Activated T-cell treated with anti-CD3 and anti-CD28 coated beads, Interleukin-2, amount 50 U/mL, for 24 hours (primary cell): ENCODE measurements at regions not wholly inside any gene's neighbourhood (a gene's known extent, or its start where the extent isn't known, plus 50 kb on each side); places are given as distances from the start of the nearest gene placed in this dataset.

Source experiments
- DNase-seq: peaks from one replicate; pipeline ENCODE4 v3.0.0-alpha.2; 2020
- H3K27ac Mint-ChIP-seq: 2 replicates; pipeline ENCODE4 v1.8.0; 2020; ENCODE audit warnings: mild to moderate bottlenecking, mixed read lengths
- H3K27me3 Mint-ChIP-seq: 2 replicates; pipeline ENCODE4 v1.8.0; 2020; ENCODE audit warnings: mixed read lengths
- H3K36me3 Mint-ChIP-seq: 2 replicates; pipeline ENCODE4 v1.8.0; 2020; ENCODE audit warnings: low read depth, mixed read lengths
- H3K4me1 Mint-ChIP-seq: 2 replicates; pipeline ENCODE4 v1.8.0; 2020; ENCODE audit warnings: low read depth, mixed read lengths
- H3K4me3 Mint-ChIP-seq: 2 replicates; pipeline ENCODE4 v1.8.0; 2020; ENCODE audit warnings: mild to moderate bottlenecking, moderate library complexity, mixed read lengths
- H3K9me3 Mint-ChIP-seq: 2 replicates; pipeline ENCODE4 v1.8.0; 2020; ENCODE audit warnings: mixed read lengths

GRCh38 chr16:48845261-48845660 is 235.3 kb upstream of the N4BP1 start:
- no peaks in the 10 kb centered on the region for H3K27me3 Mint-ChIP-seq
- H3K4me1 Mint-ChIP-seq = no peaks in the 10 kb centered on the region
- no peak overlapping the region for H3K4me3 Mint-ChIP-seq
- DNase-seq = no peak
- no peaks in the 10 kb centered on the region for H3K36me3 Mint-ChIP-seq
- no peaks in the 10 kb centered on the region for H3K9me3 Mint-ChIP-seq
- no peak overlapping the region for H3K27ac Mint-ChIP-seq

- H3K36me3 Mint-ChIP-seq = no peaks in the 10 kb centered on the region
- H3K27me3 Mint-ChIP-seq = no peaks in the 10 kb centered on the region
- H3K4me3 Mint-ChIP-seq = no peak overlapping the region
- DNase-seq = no peak
- H3K9me3 Mint-ChIP-seq = no peaks in the 10 kb centered on the region
- no peak overlapping the region for H3K27ac Mint-ChIP-seq
- H3K4me1 Mint-ChIP-seq = no peaks in the 10 kb centered on the region
These were observed 228.4 kb upstream of the N4BP1 start for GRCh38 chr16:48838349-48838748.

DNA sequence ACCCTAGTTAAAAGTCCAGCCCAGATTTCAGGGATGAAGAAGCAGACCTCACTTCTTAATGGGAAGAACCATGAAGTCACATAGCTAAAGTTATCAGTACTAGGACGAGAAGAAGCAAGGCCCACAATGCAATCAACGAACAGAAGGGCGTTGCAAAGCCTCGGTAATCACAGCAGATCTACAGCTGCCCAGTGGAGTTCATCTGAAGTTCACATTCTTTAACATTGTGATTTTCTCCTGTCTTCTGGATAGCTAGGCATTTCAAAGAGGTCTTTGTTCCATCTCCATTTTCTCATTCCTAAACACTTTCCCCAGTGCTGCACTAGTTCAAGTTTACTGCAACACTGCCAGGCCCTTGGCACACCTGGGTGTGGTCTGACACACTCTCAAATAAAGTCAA is 226.7 kb upstream of the N4BP1 start:
- H3K27ac Mint-ChIP-seq = no peak overlapping the region
- no peaks in the 10 kb centered on the region for H3K27me3 Mint-ChIP-seq
- H3K36me3 Mint-ChIP-seq = no peaks in the 10 kb centered on the region
- H3K4me1 Mint-ChIP-seq = no peaks in the 10 kb centered on the region
- H3K4me3 Mint-ChIP-seq = no peak overlapping the region
- DNase-seq = no peak
- H3K9me3 Mint-ChIP-seq = no peaks in the 10 kb centered on the region

DNA sequence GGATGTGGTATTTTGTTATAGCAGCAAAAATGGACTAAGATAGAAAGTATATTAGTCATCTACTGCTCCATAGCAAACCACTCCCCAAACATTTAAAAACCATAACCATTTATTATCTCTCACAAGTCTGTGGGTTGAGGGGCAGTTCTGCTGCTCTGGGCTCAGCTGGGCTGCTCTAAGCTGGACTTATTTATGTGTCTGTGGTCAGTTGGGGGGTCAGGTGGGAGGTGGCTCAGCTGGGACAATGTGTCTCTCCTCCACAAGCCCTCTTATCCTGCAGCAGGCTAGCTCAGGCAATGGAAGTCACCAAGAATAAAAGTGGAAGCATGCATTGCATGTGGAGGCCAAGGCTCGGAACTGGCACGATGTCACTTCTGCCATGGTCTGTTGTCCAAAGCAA is 226.1 kb upstream of the N4BP1 start:
- no peaks in the 10 kb centered on the region for H3K36me3 Mint-ChIP-seq
- no peaks in the 10 kb centered on the region for H3K9me3 Mint-ChIP-seq
- no peak overlapping the region for H3K27ac Mint-ChIP-seq
- H3K4me3 Mint-ChIP-seq = no peak overlapping the region
- no peak for DNase-seq
- H3K4me1 Mint-ChIP-seq = no peaks in the 10 kb centered on the region
- H3K27me3 Mint-ChIP-seq = no peaks in the 10 kb centered on the region

DNA sequence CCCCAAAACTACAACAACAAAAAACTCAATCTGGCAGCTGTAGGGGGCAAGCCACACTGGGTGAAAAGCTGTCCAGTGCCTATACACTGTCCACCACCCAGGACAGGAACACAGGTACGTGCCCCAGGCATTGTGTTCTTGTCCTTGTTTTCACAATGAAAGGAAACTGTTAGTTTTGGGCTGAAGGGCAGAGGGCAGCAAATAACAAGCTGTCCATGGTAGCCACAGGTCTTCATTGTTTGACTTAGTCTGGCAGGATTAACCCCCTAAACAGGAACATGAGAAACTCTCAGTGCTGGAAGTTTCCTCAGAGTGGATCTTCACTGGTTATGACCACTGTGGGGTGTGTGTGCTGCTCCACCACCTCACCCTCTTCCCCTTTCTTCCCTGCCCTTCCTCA is 224.6 kb upstream of the N4BP1 start:
- Mint-ChIP-seq H3K9me3 (no peaks in the 10 kb centered on the region), H3K27me3 (no peaks in the 10 kb centered on the region), H3K27ac (no peak overlapping the region), H3K4me3 (no peak overlapping the region), H3K4me1 (no peaks in the 10 kb centered on the region), H3K36me3 (no peaks in the 10 kb centered on the region)
- DNase-seq = no peak

DNA sequence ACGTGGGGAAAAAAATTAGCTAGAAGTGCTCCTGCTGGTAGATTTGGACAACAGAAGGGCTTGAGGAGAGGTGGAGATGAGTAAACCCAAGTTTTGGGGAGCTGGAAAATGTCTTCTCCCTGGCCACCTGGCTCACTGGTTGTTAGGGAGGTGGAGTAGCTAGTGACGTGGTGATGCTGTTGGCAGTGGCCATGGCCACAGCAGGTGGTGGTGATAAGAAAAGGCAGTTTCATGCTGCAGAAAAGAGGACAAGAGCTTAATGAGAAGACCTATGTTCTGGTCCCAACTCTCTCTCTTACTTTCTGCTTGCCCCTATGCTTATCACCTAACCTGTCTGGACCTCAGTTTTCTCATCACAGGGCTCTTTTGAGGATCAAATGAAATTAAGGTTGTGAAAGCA is 223.5 kb upstream of the N4BP1 start:
- no peak overlapping the region for H3K4me3 Mint-ChIP-seq
- no peak overlapping the region for H3K27ac Mint-ChIP-seq
- H3K4me1 Mint-ChIP-seq = no peaks in the 10 kb centered on the region
- H3K27me3 Mint-ChIP-seq = no peaks in the 10 kb centered on the region
- H3K9me3 Mint-ChIP-seq = no peaks in the 10 kb centered on the region
- no peaks in the 10 kb centered on the region for H3K36me3 Mint-ChIP-seq
- no peak for DNase-seq

GRCh38 chr16:48831076-48831722 is 221.2 kb upstream of the N4BP1 start:
- no peaks in the 10 kb centered on the region for H3K4me1 Mint-ChIP-seq
- H3K36me3 Mint-ChIP-seq = no peaks in the 10 kb centered on the region
- H3K27ac Mint-ChIP-seq = no peak overlapping the region
- no peaks in the 10 kb centered on the region for H3K27me3 Mint-ChIP-seq
- DNase-seq = no peak
- H3K9me3 Mint-ChIP-seq = peaks cover 2% of the 10 kb centered on the region
- no peak overlapping the region for H3K4me3 Mint-ChIP-seq

DNA sequence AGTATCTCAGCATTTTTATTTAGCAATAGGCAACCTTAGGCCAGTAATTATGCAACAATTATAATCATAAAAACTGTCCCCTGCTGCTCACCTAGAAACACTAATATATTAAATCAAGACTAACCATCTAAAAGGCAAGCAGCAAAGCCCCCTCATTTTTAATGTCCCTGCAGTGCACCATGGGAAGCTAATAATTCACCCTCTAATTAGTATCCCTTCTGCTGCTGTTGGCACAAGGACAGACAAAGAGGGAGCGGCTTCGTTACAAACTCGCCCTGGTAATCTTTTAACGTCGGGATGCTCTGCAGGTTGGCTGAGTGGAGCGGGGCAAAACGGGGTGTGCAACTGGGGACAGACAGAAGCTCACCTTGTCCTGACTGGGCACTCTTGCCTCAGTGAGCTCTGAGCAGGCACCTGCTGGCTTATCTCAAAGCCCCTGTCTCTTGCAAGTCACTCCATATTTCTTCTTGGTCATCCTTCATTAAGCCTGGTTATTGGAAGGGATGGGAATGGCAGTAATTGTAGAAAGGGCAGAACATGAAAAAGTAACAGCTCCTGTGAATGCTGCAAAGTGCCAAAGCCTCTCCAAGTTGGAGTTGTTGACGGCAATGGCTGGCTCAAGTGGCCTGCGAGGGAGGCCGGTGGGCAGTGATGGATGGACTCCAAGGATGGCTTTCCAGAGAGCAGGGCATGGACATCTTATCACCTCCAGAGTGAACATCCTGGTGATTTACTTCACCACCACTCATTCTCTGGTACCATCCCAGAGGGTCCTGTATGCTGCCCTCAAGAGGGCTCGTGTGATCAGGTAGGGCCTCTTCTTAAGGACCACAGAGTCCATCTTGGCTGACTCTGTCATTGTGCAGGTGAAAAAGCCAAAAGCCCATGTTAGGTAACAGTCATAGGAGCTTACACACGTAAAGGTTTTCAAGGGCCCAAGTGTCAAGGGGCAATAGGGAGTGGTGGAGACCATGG is 219.6 kb upstream of the N4BP1 start:
- no peak for DNase-seq
- H3K9me3 Mint-ChIP-seq = peaks cover 2% of the 10 kb centered on the region
- no peak overlapping the region for H3K4me3 Mint-ChIP-seq
- H3K36me3 Mint-ChIP-seq = no peaks in the 10 kb centered on the region
- no peak overlapping the region for H3K27ac Mint-ChIP-seq
- H3K27me3 Mint-ChIP-seq = no peaks in the 10 kb centered on the region
- H3K4me1 Mint-ChIP-seq = no peaks in the 10 kb centered on the region

DNA sequence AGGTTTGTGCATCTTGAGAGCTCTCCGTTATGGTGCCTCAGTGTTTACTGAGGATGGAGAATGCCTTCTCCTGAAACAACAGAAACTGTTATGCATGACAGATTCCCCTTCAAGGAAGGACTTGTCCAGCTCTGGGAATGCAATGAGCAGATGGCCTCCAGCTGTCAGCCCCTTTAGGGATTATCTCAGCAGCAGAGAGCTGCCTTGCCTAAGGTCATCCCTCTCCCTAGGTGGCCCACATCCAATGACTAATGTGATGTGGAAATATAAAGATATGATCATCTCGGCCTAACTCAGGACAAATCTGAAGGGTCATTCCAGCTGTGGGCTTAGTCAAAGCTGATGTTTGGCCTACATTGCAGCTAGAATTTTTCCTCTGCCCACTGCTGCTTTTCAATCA is 214.3 kb upstream of the N4BP1 start:
- Mint-ChIP-seq H3K9me3 (peaks cover 2% of the 10 kb centered on the region), H3K27me3 (no peaks in the 10 kb centered on the region), H3K27ac (no peak overlapping the region), H3K4me3 (no peak overlapping the region), H3K36me3 (no peaks in the 10 kb centered on the region), H3K4me1 (no peaks in the 10 kb centered on the region)
- DNase-seq = no peak

DNA sequence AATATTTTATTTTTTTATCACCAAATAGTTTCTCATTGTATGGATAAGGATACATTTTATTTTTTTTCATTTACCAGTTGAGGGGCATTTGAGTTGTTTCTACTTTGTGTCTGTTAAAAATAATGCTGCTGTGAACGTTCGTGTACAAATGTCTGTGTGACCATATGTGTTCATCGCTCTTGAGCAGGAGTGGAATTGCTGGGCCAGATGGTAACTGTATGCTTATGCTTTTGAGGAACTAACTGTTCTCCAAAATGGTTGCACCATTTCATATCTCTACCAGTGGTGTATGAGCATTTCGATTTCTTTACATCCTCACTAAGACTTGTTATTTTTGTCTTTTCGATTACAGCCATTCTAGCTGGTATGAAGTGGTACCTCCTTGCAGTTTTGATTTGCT is 212.5 kb upstream of the N4BP1 start:
- no peaks in the 10 kb centered on the region for H3K36me3 Mint-ChIP-seq
- no peak overlapping the region for H3K4me3 Mint-ChIP-seq
- H3K4me1 Mint-ChIP-seq = no peaks in the 10 kb centered on the region
- no peaks in the 10 kb centered on the region for H3K27me3 Mint-ChIP-seq
- peaks cover 2% of the 10 kb centered on the region for H3K9me3 Mint-ChIP-seq
- no peak overlapping the region for H3K27ac Mint-ChIP-seq
- DNase-seq = no peak

- no peak for DNase-seq
- no peak overlapping the region for H3K27ac Mint-ChIP-seq
- no peaks in the 10 kb centered on the region for H3K27me3 Mint-ChIP-seq
- H3K4me3 Mint-ChIP-seq = no peak overlapping the region
- H3K9me3 Mint-ChIP-seq = no peaks in the 10 kb centered on the region
- H3K36me3 Mint-ChIP-seq = no peaks in the 10 kb centered on the region
- no peaks in the 10 kb centered on the region for H3K4me1 Mint-ChIP-seq
These were observed 210.4 kb upstream of the N4BP1 start for GRCh38 chr16:48820379-48820778.

DNA sequence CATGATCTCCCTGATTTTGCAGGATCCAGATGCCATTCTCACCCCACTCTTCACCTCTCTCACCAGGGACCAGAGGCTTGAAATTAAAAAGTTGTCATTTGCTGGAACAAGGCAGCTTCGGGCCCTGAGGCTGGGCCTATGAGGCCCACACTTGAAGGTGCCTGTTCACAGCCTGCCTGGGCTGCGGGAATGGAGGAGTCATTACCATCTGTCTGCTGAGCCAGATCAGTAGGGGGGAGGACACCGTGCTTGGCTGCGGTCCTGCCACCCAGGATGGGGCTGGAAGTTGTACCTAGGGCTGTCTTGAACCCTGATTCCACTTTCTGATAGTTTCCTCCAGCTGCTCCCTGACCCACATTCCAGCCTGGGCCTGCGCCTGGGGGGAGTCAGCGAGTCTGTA is 208.3 kb upstream of the N4BP1 start:
- Mint-ChIP-seq H3K27me3 (peaks cover 8% of the 10 kb centered on the region), H3K27ac (no peak overlapping the region), H3K9me3 (no peaks in the 10 kb centered on the region), H3K4me1 (no peaks in the 10 kb centered on the region), H3K4me3 (no peak overlapping the region), H3K36me3 (no peaks in the 10 kb centered on the region)
- DNase-seq = no peak

DNA sequence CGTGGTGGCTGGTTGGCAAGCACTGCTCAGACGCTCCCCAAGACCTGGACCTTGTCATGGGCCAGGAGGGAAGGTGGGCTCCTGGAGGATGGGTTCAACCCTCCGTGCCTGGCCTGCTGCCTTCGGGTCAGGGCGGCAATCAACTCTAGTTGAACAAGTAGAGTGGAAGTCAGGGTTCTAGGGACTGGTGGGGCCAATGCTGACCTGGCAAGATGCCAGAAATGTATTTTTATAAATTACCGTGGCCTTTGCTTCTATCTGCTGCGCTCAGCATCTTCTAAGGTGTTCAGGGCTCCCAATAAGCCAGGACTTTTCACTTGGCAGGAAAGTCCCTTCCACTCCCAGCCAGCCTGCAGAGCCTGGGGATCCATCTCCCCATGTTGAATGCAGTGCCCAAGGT is 207.1 kb upstream of the N4BP1 start:
- no peaks in the 10 kb centered on the region for H3K4me1 Mint-ChIP-seq
- no peak overlapping the region for H3K4me3 Mint-ChIP-seq
- no peaks in the 10 kb centered on the region for H3K9me3 Mint-ChIP-seq
- no peak for DNase-seq
- H3K27ac Mint-ChIP-seq = no peak overlapping the region
- no peaks in the 10 kb centered on the region for H3K36me3 Mint-ChIP-seq
- H3K27me3 Mint-ChIP-seq = peaks cover 20% of the 10 kb centered on the region

DNA sequence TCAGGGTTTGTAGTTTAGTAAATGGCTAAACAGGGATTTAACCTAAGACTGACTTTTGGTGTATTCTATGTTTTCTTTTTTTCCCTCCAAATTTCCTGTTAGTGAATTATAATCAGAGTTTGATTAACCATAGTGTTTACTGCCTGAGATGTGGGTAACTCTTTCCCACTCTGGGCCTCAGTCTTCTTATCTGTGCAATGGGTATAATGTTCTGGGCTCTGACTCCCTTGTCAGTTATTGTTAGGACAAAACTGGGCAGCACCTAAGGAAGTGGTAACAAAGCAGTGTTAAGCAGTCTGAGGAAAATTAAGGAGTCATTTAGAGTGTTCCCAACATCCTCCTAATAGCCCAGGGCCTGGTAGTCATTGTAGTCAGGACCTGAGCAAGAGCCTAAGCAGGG is 206.4 kb upstream of the N4BP1 start:
- no peak overlapping the region for H3K4me3 Mint-ChIP-seq

DNA sequence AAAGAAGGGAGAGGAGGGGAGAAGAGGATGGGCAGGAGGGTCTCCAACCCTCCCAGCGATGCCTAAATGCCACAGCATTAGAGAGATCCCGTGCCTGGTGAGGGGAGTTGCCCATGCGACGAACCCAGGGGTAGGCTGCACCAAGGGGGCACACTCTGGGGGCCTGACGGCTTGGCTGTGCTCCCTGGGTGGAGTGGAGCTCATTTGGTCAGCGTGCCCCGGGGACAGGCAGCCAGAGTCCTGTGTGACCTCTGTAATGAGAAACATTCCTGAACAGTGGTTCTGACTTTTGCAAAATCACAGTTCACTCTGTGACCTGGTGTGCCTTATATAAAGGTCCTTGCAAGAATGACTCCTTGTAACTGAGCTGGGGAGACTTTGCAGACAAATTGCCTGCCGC is 205.0 kb upstream of the N4BP1 start:
- H3K4me3 Mint-ChIP-seq = no peak overlapping the region
- peaks cover 33% of the 10 kb centered on the region for H3K27me3 Mint-ChIP-seq
- H3K27ac Mint-ChIP-seq = no peak overlapping the region
- no peaks in the 10 kb centered on the region for H3K4me1 Mint-ChIP-seq
- H3K9me3 Mint-ChIP-seq = no peaks in the 10 kb centered on the region
- no peaks in the 10 kb centered on the region for H3K36me3 Mint-ChIP-seq
- DNase-seq = no peak

More for the DNA sequence above, 206.4 kb upstream of the N4BP1 start:
- peaks cover 27% of the 10 kb centered on the region for H3K27me3 Mint-ChIP-seq
- no peak for DNase-seq
- H3K9me3 Mint-ChIP-seq = no peaks in the 10 kb centered on the region
- no peaks in the 10 kb centered on the region for H3K4me1 Mint-ChIP-seq
- H3K27ac Mint-ChIP-seq = no peak overlapping the region
- no peaks in the 10 kb centered on the region for H3K36me3 Mint-ChIP-seq
